LNCaP clone FGC (cell line): ENCODE measurements at regions not wholly inside any gene's neighbourhood (a gene's known extent, or its start where the extent isn't known, plus 50 kb on each side); places are given as distances from the start of the nearest gene placed in this dataset.

Experiments
- DNase-seq: peaks from one replicate; pipeline ENCODE4 v3.0.0-alpha.2; 2011; ENCODE audit warnings: low read depth
- H3K4me3 ChIP-seq: 2 replicates; pipeline ENCODE4 v1.5.1; 2011; ENCODE audit warnings: mild to moderate bottlenecking, low read depth, low read length, control low read depth
- TF ChIP-seq, protein P1 (sequence below): IDR thresholded peaks from 2 replicates; pipeline ENCODE4 v1.5.1; 2012; ENCODE audit warnings: mild to moderate bottlenecking; ENCODE audit not compliant: control insufficient read depth, insufficient read depth; ENCODE audit errors: extremely low read depth

DNA sequence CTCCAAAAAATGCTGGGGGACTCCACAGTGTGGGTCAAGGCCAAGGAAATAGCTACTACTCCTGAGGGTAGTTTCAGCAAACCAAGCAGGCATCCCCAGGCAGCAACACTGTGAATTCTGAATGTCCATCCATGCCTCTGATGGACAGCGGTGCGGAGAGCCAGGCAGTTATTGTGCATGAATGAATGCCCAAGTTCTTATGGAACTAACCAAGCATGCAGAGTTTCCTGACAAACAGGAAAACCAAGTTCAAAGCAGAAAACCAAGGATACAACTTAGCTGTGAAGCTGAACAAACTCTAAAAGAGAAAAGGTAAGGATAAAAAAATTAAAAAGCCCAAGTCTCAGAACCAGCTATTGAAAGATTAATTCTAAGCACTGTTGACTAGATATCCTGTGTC lies 642.6 kb upstream of the HS3ST1 start:
- peak; percentile 1 for DNase-seq
- TF ChIP-seq, protein P1, sequence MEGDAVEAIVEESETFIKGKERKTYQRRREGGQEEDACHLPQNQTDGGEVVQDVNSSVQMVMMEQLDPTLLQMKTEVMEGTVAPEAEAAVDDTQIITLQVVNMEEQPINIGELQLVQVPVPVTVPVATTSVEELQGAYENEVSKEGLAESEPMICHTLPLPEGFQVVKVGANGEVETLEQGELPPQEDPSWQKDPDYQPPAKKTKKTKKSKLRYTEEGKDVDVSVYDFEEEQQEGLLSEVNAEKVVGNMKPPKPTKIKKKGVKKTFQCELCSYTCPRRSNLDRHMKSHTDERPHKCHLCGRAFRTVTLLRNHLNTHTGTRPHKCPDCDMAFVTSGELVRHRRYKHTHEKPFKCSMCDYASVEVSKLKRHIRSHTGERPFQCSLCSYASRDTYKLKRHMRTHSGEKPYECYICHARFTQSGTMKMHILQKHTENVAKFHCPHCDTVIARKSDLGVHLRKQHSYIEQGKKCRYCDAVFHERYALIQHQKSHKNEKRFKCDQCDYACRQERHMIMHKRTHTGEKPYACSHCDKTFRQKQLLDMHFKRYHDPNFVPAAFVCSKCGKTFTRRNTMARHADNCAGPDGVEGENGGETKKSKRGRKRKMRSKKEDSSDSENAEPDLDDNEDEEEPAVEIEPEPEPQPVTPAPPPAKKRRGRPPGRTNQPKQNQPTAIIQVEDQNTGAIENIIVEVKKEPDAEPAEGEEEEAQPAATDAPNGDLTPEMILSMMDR = no peak
- H3K4me3 ChIP-seq = no peak overlapping the region

DNA sequence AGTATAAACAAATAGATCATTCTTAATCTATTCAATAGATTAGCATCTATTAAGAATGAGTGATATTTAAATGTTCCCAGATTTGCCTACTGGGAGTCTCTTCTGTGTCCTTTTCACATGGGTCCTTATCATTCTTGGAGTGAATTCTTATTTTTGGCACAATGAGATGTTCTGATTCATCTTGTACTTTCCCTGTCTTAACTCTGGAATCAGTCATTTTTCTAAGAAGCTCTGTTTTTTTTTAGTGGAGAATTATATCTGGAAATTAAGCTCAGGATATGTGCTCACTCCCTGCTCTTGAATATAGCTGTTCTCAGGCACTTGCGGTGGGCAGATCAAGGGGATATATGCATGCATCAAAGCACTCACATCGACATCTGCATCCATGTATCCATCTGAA lies 625.3 kb upstream of the HS3ST1 start:
- TF ChIP-seq, protein P1 = no peak
- no peak overlapping the region for H3K4me3 ChIP-seq
- no peak for DNase-seq

DNA sequence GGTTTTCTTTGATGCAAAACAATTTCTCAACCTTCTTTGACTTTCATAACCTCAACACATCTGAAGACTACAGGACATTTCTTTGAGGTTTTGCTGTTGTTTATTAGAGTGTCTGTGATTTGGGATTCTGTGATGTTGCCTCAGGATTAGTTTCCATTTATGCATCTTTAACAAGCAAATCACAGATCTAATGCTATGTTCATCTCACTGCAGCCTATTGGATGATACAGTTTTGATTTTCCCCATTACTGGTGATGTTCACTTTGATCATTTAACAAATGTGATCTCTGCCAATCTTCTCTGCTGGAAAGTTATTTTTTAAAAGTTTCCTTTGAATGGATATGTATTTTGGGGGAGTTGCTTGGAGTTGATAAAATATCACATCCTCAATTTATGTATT lies 624.9 kb upstream of the HS3ST1 start:
- DNase-seq = no peak
- TF ChIP-seq, protein P1 = no peak
- no peak overlapping the region for H3K4me3 ChIP-seq

DNA sequence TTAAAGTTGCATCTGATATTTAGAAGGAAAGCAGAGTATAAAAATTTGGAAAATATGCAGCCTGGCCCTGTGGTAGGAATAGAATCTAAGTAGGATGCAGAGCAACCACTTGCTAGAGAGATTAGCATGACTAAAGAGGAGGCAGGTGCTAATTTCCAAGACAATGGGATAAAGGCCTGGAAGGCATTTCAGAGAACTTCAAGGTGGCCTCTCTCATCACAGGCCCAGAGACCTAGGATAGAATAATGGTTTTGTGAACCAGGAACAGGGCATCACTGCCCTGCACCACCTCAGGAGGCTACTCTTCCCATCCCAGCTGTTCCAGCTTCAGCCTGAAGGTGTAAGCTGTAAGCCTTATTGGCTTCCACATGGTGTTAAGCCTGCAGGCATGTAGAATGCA lies 621.7 kb upstream of the HS3ST1 start:
- TF ChIP-seq, protein P1 = no peak
- H3K4me3 ChIP-seq = no peak overlapping the region
- DNase-seq = no peak

DNA sequence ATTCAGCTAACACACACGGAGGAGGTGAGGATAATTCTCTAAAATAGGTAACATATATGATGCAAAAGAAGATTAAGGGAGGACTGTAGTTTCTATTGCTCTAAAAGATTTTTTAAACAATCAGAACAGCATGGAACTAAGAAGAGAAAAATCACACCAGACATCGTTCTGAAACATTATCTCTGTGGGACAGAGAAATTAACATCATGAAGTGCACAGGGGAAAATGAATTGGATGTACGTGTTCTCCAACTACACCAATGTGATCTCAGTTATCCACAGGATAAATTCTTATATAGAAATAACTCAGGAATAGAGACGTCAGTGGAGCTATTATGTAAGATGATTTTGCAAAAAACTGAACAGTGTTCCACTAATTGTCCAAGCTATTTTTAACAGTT lies 614.1 kb upstream of the HS3ST1 start:
- no peak for DNase-seq
- H3K4me3 ChIP-seq = no peak overlapping the region
- TF ChIP-seq, protein P1 = no peak

DNA sequence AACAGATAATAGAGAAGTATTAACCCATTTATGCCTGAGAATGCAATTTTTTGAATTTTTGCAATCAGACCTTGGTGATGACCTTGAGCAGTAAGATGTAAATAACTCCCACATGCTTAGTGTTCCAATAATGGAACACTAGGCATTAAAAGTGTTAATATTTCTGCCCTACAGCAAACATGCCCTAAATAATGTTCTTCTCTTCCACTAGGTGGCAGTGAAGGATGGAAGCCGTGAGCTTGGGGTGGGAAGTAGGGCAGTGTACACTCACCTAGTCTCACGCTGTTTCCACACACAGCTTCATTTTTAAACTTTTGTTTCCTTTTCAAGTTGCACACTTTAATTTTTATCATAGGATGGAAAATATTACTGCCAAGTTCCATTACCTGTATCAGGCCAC lies 613.1 kb upstream of the HS3ST1 start:
- peak; percentile 0 for DNase-seq
- H3K4me3 ChIP-seq = no peak overlapping the region
- TF ChIP-seq, protein P1 = peak; percentile 50

DNA sequence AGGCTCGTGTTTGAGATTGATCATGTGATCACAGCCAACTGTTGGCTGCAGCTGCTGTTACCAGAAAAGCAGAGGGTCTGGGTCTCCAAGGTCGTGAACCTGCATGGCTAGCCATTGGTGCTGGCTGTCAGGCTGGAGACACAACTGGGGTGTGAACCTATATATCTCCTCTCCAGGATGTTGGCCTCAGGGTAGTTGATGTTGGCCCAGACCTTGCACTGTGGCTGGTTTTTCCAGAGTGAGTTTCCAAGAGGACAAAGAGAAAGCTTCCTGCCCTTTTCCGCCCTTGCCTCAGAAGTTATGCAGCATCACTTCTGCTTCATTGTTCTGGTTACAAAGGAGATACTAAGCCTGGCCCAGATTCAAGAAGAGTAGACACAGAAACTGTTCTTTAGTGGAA lies 607.8 kb upstream of the HS3ST1 start:
- no peak for DNase-seq
- no peak overlapping the region for H3K4me3 ChIP-seq
- TF ChIP-seq, protein P1 = no peak
